Transverse colon (tissue), 3 donors: ENCODE measurements at regions not wholly inside any gene's neighbourhood (a gene's known extent, or its start where the extent isn't known, plus 50 kb on each side); places are given as distances from the start of the nearest gene placed in this dataset.

ENCODE experiments used
- POLR2A ChIP-seq: fragments of 450-650 bp; IDR thresholded peaks from one replicate; pipeline ENCODE4 v1.6.1; 2016; ENCODE audit warnings: antibody characterized with exemption, mild to moderate bottlenecking, moderate library complexity
- TF ChIP-seq, protein P1 (sequence below), 5 experiments: fragments of 200-600 bp in 3 of 5; fragments of 450-650 bp in 2 of 5; sonication (generic) in 3 of 5; IDR thresholded peaks; 1 replicate in 2 of 5; 2 replicates in 3 of 5; pipeline ENCODE4 v1.5.1; 2016 to 2017; ENCODE audit warnings: antibody characterized with exemption in 5 of 5, inconsistent platforms in 3 of 5, mild to moderate bottlenecking in 2 of 5, moderate library complexity in 1 of 5

DNA sequence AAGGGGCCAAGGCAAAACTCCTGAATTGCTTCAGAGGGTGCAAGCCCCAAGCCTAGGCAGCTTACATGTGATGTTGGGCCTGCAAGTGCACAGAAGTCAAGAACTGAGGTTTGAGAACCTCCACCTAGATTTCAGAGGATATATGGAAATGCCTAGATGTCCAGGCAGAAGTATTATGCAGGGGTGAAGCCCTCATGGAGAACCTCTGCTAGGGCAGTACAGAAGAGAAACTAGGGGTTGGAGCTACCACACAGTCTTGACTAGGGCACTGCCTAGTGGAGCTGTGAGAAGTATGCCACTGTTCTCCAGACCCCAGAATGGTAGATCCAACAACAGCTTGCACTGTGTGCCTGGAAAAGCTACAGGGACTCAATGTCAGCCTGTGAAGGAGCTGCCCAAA lies 179.7 kb upstream of the GJE1 start:
- no peak for TF ChIP-seq POLR2A
- TF ChIP-seq, protein P1, sequence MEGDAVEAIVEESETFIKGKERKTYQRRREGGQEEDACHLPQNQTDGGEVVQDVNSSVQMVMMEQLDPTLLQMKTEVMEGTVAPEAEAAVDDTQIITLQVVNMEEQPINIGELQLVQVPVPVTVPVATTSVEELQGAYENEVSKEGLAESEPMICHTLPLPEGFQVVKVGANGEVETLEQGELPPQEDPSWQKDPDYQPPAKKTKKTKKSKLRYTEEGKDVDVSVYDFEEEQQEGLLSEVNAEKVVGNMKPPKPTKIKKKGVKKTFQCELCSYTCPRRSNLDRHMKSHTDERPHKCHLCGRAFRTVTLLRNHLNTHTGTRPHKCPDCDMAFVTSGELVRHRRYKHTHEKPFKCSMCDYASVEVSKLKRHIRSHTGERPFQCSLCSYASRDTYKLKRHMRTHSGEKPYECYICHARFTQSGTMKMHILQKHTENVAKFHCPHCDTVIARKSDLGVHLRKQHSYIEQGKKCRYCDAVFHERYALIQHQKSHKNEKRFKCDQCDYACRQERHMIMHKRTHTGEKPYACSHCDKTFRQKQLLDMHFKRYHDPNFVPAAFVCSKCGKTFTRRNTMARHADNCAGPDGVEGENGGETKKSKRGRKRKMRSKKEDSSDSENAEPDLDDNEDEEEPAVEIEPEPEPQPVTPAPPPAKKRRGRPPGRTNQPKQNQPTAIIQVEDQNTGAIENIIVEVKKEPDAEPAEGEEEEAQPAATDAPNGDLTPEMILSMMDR (IDR thresholded peaks at IDR 0.05) = no peak
